NCI-H2081 (cell line): ENCODE measurements at regions not wholly inside any gene's neighbourhood (a gene's known extent, or its start where the extent isn't known, plus 50 kb on each side); places are given as distances from the start of the nearest gene placed in this dataset.

Source experiments
- DNase-seq, 2 experiments: peaks; one replicate each; lab custom pipeline; 2025; lab: John Stamatoyannopoulos, UW

DNA sequence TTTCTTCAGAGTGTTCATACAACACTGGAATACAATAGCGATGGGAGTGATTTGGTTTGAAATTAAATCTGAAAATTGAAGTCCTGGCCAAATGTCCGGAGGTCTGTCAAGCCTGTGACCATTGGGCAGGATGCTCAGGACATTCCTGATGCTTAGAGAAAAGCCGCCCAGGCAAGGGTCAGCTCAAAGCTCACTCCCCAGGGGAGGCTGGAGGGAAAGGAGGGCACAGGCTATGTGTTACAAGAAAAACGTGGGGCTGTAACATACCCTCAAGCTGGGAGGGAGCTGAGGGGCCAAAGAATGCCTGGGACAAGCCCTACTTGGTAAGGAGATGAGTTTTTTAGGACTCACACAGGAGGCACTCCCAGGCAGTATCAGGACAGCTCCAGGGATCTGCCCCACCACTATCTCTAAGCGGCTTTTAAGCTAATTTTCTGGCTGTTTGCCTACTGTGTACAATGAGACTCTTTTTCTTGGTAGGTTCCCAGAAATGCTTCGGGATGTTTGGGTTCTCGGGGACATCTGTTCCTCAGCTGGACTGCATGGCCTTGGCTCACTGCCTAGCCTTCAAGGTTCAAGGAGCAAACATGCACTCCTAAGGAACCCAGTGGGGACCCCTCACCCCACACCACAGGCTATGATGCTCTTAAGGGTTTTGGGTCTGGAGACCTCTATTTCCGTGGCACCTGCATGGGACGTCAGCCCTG, 500.1 kb downstream of the BRD1 start:
- no peak for DNase-seq

DNA sequence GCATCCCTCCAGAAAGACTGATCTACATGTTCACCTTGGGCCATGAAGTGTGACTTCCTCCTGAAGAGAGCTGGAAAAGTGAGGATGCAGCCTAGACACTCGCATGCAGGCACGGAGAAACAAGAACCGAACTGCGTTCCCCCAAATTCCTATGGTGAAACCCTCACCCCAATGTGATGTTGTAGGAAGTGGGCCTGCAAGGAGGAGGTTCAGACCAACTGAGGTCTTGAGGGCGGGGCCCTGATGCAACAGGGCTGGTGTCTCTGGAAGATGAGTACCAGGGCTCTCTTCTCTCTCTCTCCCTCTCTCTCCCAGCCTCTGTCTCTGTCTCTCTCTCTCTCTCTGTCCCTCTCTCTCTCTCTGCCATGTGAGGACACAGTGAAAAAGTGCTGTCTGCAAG, 501.1 kb downstream of the BRD1 start:
- no peak for DNase-seq

DNA sequence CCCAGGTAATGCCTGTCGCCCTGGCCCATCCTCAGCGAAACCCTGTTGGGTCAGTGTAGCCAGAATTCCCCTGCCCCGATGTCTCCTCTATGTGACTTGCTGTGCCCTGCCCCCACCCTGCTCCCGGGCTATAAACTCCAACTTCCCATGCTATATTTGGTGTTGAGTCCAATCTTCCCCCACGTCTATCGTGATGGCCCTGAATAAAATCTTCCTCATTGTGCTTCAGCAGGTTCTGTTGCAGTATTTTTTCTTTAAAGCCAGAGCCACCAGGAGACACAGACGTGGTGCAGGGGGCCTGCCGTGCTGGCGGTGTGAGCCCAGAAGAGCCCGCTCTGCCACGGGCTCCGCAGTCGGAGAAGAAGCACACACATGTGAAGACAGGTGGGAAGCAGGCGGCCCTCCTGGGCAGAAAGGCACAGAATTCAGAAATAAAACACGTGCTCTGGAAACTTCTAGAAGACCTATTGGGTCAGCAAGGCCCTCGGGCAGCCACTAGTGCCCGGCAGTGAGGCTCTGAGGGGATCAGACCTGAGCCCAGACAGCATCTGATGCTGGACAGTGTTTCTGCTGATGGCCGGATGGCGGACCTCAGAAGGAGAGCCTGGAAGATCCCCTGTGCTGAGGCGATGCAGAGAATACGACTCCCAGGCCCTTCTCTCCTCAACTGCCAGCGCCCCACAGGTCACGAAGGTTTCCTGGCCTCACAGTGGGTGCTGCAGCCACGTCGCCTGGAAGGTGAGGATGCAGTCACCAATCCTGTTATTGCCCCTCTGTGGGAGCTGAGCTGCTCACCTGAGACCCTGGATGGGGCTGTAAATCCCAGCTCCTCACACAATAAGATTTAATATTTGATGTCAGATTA, 501.9 kb downstream of the BRD1 start:
- DNase-seq = no peak

DNA sequence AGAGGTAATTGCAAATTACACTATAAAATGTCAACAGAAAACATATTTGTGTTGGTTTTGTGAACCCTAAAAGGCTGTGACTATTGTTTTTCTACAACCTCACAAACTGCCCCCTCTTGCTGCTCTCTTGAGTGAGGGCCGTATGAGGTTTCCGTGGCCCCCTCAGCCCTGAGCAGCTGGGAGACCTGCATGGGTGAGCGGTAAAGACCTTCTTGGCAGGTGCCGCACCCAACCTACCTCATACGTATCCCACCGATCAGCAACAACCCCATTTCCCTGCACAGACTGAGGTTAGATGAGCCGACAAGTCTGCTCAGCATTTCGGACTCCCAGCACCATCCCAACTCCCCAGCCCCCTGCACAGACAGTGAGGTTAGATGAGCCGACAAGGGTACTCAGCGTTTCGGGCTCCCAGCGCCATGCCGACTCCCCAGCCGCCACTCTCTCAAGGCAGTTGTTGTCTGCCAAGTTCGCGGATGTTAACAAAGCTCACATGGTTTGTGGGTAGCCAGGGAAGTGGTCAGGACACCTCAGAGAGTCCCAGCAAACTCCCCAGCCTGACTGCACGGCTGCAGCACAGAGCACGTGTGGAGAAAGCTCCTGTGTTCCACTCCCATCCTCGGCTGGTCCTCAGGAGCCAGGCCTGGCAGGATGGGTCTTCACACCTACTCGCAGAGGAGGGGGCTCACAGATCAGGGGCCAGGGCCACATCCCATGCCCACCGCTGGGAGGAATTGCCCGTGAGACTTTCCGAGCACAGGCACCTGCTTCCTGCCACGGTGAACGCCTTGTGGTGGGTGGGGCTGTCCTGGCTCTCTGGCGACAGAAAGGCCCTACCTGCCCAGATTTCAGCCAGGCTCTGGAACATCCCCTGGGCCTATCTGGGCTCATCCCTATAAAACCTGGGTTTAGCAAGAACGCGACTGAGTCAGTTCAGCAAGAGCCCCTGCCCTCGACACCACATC, 502.9 kb downstream of the BRD1 start:
- DNase-seq = no peak

DNA sequence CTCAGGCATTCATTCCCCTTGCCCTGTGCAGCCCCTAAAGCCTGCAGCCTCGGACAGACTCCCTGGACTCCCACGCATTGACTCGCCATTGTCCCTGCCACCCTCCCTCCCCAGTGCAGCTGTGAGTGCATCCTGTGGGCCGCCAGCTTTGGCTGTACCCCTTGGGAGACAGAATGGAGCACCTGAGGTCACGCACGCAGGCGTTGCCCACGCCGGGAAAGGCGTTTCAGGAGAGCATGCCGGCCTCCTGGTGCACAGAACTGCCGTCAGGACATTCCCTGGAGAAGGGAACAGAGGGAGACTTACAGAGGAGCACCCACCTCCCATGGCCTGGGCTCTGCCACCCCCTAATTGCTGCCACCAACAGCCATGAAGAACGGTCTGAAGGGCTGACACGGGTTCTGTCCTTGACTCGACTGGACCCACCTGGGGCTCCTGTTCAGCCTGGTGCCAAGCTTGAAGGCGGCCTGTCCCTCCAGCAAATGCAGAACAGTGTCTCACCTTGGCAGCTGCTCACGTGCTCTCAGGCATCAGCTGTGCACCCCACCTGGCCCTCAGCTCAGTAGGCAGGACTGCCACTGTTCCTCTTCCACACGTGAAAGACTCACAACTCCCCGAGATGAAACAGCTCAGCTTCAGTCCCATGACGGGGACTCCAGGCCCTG, 503.8 kb downstream of the BRD1 start:
- no peak for DNase-seq

DNA sequence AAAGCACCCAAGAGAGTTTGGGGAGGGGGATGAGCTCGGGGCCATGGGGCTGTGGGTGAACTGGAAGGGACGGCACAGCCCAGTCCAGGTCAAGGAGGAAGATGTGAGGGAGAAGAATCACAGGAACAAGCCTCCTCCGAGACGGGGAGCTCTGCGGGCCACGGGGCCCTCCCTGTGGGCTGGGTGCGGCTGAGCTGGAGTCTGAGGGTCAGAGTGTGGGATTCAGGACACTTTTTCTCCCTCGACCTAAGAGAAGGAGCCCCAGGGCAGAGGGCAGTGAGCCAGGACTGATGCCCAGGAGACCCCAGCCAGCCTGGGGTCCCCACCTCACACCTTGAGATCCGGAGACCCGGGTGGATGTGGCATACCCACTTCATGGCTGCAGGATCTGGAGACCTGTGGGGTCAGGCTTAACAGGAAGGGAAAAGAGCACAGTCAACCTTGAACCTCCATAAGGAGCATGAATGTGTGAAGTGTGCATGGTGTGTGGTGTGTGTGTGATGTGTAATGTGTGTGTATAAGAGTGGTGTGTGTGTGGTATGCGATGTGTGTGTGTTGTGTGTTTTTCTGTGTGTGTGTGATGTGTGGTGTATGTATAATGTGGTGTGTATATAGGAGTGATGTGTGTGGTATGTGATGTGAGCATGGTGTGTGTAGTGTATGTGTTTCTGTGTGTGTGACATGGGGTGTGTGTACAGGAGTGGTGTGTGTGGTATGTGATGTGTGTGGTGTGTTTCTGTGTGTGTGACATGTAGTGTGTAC, 504.6 kb downstream of the BRD1 start:
- DNase-seq = no peak

DNA sequence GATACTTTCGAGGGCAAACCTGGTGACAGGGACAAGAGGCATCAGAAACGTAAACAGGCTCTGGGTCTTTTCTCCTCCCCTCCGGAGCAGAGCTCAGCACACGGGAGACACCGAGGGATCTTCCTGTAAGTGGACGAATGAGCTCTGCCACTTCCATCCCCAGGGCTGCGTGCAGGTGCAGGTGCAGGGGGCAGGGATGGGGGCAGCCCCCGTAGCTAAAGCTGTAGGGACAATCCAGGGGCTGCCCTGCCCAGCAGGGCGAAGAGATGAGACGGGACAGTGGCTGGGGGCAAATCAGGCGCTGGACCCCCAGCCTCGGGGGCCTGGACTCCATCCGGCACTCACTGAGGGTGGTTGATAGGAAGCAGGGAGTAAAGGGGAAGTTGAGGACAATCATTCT, 505.4 kb downstream of the BRD1 start:
- no peak for DNase-seq

DNA sequence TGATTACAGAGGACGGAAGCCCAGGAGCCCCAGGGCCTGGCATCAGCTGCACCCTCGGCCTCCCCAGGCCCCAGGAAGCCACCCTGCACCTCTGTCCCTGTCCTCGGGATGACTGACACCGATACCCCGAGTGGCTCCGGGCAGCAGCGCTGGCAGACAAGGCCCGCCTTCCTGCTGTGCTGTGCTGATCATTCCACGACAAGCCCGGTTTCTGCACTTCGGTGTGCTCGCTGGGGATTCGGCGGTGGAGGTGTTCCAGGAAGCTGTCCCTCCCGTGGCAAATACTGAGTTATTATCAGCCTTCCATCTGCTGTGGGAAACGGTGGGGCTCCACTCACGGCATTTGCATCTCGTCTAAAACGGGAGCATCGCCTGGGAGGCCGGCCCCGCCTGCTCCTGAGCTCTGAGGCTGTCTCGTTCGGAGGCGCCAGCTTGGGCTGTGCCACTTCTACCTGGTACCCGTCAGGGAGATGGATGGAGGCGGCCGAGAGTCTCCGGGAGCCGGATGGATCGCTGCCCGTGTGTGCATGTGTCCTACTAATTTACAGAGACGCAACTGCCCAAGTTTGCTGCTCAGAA, 506.1 kb downstream of the BRD1 start:
- DNase-seq = no peak

DNA sequence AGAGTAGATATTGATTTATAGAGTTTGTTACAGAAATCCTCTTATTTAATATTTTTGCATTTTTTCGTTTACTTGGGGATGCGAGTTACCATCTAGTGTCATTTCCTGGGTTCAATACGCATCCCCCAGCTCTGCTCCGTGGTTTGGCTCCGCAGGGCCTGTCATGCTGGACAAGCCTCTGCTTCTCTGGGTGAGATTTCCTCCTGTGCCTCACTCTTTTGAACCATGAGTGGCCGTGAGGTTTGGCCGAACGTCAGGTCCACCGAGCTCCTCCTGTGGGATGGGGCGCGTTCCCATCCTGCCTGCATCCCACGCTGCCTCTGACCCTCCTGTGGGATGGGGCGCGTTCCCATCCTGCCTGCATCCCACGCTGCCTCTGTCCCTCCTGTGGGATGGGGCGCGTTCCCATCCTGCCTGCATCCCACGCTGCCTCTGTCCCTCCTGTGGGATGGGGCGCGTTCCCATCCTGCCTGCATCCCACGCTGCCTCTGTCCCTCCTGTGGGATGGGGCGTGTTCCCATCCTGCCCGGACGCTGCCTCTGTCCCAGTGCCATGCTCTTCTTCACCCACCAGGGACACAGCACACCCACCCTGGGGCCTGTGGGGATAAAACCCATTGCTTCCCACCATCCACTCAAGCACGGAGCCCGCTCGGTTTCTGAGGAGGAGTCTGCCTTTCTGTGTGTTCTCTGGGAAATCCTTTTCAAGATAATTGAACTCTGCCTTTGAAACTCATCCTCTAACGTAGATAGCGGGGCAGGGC, 506.8 kb downstream of the BRD1 start:
- DNase-seq = no peak

DNA sequence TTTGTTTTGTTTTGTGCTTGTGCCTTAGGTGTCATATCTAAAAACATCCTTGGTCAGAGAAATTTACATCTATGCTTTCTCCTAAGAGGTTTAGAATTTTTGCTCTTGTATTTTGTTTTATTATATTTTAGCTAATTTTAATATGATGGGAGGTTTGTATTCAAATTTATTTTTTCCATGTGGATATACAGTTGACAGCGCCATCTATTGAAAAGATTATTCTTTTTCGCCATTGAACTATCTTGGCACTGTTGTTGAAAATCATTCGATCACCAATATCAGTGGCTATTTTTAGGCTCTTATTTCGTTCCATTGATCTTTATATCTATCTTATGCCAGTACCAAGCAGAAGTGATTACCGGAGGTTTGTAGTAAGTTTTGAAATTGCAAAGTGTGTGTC, 510.3 kb downstream of the BRD1 start:
- no peak for DNase-seq

DNA sequence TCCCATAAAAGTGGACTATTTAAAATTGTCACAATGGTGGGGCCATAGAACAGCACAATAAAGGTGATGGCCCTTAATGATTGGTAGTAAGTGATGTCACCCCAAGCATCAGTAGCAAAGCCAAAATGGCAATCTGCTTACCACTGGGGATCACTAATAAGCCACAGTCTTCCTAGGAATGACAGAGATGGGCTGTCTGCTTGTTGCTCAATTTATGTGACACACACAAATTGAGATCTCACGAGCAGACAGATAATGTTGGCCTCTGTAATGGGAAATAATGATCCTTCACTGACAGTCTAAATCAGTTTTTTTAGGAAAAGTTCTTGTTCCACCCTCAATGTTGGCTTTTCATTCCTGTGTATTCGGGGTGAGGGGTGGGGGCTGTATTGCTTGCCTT, 515.1 kb downstream of the BRD1 start:
- DNase-seq = no peak

DNA sequence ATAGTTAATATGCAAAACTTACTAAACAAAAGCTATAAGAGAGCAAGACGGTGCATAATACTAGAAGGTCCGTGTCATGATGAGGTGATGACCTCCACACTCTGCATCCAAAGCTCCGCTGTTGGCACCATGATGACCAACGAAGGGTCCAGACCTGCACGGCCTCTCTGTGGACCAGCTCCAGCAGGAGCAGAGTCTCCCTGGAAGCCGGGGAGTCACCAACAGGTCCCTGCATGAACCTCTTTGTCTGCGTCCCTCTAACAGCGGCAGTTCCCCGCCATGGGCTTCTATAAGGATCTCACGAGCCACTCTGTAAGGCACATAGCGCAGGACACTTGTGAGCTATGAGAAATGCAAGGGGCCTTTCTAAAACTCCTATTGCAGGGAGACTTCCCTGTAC, 517.3 kb downstream of the BRD1 start:
- DNase-seq = no peak

DNA sequence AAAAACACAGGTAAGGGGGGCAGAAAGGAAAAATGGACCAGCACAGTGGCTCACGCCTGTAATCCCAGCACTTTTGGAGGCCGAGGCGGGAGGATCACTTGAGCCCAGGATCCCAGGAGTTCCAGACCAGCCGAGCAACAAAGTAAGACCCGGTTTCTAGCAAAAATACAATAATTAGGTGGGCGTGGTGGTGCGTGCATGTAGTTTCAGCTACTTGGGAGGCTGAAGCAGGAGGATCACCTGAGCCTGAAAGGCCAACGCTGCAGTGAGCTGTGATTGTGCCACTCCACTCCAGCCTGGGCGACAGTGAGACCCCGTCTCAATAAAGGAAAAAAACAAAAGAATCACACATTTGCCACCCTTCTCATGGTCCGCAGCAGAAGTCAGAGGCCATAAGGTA, 519.4 kb downstream of the BRD1 start:
- no peak for DNase-seq

DNA sequence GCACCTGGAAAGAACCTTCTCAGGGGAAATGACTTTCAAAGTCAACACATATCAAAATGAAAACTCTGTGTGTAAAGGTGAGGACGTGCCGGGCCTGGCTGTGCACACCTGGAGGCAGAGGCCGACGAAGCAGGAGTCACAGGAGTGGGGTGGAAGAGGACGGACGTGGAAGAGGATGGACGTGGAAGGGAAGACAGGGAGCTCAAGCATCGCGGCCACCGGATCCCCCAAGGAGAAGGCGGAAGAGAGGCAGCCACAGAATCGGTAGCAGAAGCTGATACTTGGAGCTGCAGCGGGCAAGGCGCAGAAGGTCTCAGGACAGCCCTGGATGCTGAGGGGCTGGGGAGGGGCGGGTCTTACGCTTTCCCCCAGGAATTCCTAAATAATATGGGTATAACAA, 519.8 kb downstream of the BRD1 start:
- DNase-seq = no peak

DNA sequence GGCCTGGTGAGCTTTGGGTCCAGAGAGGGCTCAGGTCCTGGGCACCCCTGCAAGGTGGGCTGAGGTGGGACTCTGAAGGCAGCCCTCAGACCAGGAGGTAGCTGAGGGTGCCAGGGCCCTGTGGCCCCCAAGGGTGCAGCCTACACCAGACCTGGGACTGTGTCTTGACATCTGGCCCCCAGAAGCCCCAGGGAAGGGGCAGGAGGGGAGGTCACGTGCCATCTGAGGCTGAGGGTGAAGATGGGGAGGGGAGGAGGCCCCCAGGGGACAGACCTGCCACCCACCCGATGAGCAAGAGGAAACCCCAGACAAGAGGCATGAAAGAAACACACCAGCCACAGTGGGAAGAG, 520.2 kb downstream of the BRD1 start:
- DNase-seq = no peak

DNA sequence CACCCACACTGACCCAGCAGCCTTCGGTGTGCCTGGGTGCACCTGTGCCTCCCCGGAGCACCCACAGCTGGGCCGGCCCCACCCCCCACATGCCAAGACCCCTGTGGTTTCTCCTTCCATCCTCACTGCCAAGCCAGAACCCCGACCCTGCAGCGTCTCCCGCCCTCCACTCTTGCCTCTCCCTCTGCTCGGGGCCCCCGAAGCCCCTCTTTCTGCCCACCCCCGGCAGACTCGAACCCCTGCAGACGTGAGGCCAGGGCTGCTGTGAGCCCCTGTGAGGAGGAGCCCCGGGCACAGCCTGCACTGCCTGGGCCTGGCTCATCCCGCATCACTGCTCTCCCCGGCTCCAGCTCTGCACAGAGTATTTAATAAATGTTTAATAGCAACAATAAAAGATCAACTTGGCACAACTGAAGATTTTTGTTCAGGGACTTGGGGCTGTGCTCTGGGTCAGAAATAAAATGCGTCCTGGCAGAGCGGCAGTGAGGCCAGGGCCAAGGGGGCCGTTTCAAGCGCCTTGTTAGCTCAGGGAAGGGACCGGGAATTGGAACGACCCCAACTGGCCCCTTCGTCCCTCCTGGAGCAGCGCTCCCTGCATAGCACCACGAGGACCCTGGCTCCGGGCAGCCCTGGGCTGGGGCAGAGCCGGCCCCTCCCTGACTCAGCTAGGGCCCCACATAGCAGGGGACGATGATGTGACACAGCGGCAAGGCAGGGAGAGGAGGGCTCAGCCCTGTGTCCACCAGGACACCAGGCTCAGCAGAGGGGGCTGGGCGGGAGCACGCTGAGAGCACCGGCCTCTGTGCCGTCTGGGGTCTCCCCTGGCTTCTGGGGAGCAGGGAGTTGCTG, 520.8 kb downstream of the BRD1 start:
- no peak for DNase-seq

DNA sequence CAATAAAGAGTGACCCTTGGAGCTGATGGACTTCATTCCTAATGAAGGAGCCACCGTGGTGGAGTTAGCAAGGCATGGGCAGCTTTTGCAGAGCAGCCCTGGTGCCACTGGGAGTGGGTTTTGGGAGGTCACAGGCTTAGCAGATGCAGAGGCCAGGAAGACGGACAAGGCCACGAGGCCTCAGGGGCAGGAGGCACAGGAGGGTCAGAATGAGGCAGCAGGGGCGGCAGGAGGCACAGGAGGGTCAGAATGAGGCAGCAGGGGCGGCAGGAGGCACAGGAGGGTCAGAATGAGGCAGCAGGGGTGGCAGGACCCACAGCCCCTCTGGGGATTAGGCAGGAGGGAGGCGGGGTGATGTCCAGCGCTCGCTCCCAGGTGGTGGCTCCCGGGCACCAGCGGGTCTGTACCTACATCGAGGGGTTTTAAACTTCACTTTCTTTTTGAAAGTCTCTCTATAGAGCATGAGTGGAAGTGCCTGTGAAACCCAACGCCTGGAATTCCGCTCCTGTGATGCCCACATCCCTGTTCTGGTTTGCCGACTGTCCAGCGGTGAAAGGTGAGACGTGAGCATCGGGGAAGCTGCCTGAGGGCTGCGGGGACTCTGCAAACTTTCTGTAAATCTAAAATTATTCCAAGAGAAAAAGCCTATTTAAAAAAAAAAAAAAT, 521.6 kb downstream of the BRD1 start:
- no peak for DNase-seq

DNA sequence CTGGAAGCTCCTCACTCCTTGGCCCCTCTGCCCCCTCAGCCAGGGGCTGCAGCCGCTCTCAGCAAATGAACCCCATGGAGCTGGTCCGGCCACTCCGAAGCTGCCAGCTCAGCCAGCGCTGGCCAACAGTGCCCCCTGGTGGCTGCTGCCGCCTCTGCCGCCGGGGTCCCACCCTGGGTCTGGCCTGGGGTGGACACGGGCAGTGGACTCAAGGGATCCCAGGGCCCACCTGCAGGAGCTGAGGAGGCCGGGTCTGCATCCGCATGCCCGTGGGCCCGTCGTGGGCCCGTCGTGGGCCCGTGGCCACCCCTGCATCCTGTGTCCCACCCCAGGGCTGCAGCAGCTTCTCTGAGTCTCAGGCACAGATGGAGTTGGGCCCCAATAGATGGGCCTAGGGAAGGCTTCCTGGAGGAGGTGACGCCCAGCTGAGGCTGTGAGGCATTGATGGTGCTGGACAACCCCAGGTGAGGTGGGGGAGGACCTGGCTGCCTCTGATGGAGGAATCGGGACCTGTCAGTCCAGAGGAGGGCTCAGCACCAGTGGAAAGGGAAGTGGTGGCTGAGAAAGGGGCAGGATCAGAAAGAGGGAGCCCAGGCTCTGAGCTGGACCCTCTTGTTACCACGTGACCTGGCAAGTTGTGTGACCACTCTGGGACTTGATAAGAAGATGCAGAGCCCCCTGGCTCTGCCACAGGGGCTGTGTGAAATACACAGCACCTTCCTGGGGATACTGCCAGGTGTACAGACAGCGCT, 522.3 kb downstream of the BRD1 start:
- DNase-seq = peak; percentile 7
